Small intestine (tissue), 7 donors: ENCODE measurements at regions not wholly inside any gene's neighbourhood (a gene's known extent, or its start where the extent isn't known, plus 50 kb on each side); places are given as distances from the start of the nearest gene placed in this dataset.

Source experiments
- DNase-seq, 2 donors: peaks; one replicate each; pipeline versions ENCODE4 v3.0.0 to v3.0.0-alpha.2; 2013
- FAIRE-seq: peaks from 2 replicates; lab custom pipeline; 2012; peaks lifted over from hg19 to GRCh38; lab: Jason Lieb, UNC
- H3K27ac ChIP-seq, 3 donors: one replicate each; pipeline ENCODE4 v1.5.1; 2013; ENCODE audit warnings: low read length in 2 of 3, mild to moderate bottlenecking in 2 of 3, control low read depth in 1 of 3, inconsistent platforms in 1 of 3, low read depth in 1 of 3, moderate library complexity in 1 of 3
- H3K27me3 ChIP-seq, 3 donors: one replicate each; pipeline ENCODE4 v1.6.1; 2013; ENCODE audit warnings: low read length in 3 of 3, inconsistent platforms in 1 of 3; ENCODE audit not compliant: control insufficient read depth in 3 of 3, insufficient read depth in 3 of 3
- H3K36me3 ChIP-seq, 3 donors: one replicate each; pipeline ENCODE4 v1.6.1; 2013; ENCODE audit warnings: low read length in 3 of 3, inconsistent platforms in 1 of 3, low read depth in 1 of 3, mild to moderate bottlenecking in 1 of 3, moderate library complexity in 1 of 3; ENCODE audit not compliant: control insufficient read depth in 3 of 3, insufficient read depth in 2 of 3
- H3K4me1 ChIP-seq, 3 donors: one replicate each; pipeline ENCODE4 v1.6.1; 2013; ENCODE audit warnings: low read length in 2 of 3, inconsistent platforms in 1 of 3, low read depth in 1 of 3, mild to moderate bottlenecking in 1 of 3, moderate library complexity in 1 of 3; ENCODE audit not compliant: control insufficient read depth in 3 of 3, insufficient read depth in 2 of 3
- H3K4me3 ChIP-seq, 3 donors: one replicate each; pipeline ENCODE4 v1.5.1; 2013; ENCODE audit warnings: low read length in 3 of 3, control low read depth in 1 of 3, inconsistent platforms in 1 of 3, low read depth in 1 of 3, mild to moderate bottlenecking in 1 of 3, moderate library complexity in 1 of 3
- H3K9me3 ChIP-seq, 2 donors: one replicate each; pipeline ENCODE4 v1.6.1; 2013; ENCODE audit warnings: low read depth in 1 of 2, low read length in 1 of 2; ENCODE audit not compliant: control insufficient read depth in 2 of 2, insufficient read depth in 1 of 2
- WGBS, 3 donors: extraction: QIAGEN DNeasy Blood & Tissue Kit; methylation state at CpG; one replicate each; pipeline ENCODE4 v1.1.7; 2013; 5-methylcytosine and 5-hydroxymethylcytosine counted together
- donor health status: healthy with polysubstance abuse.
- donor health status: control.
- donor health status: control.
- donor health status: Bipolar disorder and iron deficiency.
- donor health status: healthy.

DNA sequence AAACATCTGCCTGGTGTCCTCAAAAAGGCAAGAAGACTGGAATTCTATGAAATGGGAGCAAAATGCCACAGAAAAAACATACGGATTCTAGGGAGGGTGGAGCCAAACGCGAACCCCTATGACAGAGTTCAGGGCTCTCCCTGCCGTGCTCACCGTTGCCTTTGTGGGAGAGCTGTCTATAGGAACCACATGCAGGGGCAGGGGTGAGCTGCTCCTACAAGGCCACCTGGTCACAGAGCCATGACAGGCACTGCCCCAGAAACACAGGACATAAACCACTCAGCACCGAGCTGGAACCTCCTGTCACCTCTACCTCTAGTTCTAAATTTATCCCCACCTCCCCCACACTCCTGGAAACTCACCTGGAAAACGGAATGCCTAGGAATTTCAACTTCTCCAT is 155.1 kb upstream of the ZNF32 start:
- no peaks in the 10 kb centered on the region for H3K27me3 ChIP-seq
- no peak overlapping the region for H3K27ac ChIP-seq
- H3K4me3 ChIP-seq: no peak overlapping the region
- no peaks in the 10 kb centered on the region for H3K4me1 ChIP-seq
- H3K36me3 ChIP-seq: no peaks in the 10 kb centered on the region
- no peak for DNase-seq
- WGBS, 3 donors: 64 to 78% (median 70%) methylated on average over 7 of the region's 7 CpGs
- FAIRE-seq: no peak
- no peaks in the 10 kb centered on the region for H3K9me3 ChIP-seq

DNA sequence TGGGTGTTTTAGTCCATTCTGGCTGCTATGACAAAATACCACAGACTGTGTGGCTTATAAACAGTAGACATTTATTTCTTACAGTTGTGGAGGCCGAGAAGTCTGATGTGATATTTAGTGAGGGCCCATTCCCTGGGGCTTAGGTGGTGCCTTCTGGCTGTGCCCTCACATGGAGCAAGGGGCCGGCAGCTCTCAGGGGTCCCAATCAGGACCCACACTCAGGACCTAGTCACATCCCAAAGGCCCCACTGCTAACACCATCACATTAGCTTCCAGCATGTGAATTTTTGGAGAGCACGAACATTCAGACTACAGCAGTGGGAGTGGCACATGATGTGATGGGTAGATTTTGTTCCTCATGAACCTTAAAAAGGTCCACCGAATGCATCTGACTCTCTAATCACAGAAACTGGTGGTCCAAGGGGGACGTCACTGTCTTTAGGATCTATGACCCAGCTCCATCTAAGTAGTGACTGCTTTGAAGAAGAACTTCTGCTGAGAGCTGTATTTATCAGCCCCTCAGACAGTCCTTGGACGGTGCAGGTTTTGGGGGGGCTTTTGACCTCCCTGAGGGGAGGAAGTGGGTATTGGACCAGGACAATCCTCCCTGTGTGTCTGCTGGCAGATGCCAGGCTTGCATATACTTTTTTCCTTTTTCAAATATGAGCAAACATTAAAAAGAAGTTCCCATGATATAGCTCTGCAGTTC is 154.5 kb upstream of the ZNF32 start:
- FAIRE-seq (no peak), DNase-seq (no peak)
- 87 to 90% (median 89%) methylated on average over 6 of the region's 6 CpGs for WGBS, 3 donors
- Histone ChIP-seq H3K27ac (no peak overlapping the region), H3K9me3 (no peaks in the 10 kb centered on the region), H3K4me1 (no peaks in the 10 kb centered on the region), H3K36me3 (no peaks in the 10 kb centered on the region), H3K27me3 (no peaks in the 10 kb centered on the region), H3K4me3 (no peak overlapping the region)

DNA sequence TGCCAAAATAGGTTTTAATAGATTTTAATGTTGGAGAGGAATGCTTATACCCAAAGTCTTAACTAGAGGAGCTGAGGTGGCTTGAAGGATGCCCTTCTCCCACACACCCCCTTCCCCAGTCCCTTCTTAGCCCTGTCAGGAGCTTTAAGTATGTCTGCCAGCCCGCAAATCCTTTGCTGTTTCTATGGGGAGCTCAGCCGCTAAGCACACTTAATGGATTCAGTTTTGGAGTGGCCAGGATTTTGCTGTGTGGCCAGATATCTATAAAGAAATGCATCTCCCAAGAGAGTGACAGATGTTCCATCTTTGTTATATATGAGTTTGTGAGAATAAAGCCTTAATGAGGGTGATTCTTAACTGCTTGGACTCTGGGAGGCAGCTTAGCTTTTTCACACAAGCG is 152.9 kb upstream of the ZNF32 start:
- Histone ChIP-seq H3K27ac (no peak overlapping the region), H3K4me3 (no peak overlapping the region), H3K4me1 (no peaks in the 10 kb centered on the region), H3K27me3 (peaks cover 0 to 2% (median 0%) of the 10 kb centered on the region in 3 donors), H3K36me3 (no peaks in the 10 kb centered on the region), H3K9me3 (no peaks in the 10 kb centered on the region)
- 86 to 96% (median 94%) methylated on average over 3 of the region's 3 CpGs for WGBS, 3 donors
- no peak for FAIRE-seq
- DNase-seq: no peak

DNA sequence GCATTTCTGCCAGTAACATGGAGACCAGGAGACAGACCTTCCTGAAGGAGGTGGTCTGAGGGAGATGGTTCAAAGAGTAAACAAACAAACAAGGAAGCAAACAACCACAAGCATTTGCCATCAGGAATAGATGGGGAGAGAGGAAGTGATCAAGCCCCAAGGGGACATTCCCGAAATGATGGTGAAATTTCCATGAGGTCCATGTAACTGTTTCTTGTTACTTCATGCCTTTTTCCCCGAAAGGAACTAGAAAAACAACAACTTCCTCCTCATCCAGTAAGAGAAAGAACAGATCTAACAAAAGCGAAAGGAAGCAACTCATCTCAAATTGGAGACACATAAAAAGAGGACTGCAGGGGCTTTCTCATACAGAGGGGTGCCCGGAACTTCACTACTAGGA is 152.5 kb upstream of the ZNF32 start:
- DNase-seq (no peak), FAIRE-seq (no peak)
- Histone ChIP-seq H3K4me3 (no peak overlapping the region), H3K36me3 (no peaks in the 10 kb centered on the region), H3K4me1 (no peaks in the 10 kb centered on the region), H3K27me3 (peaks cover 0 to 2% (median 0%) of the 10 kb centered on the region in 3 donors), H3K27ac (no peak overlapping the region), H3K9me3 (no peaks in the 10 kb centered on the region)
- WGBS, 3 donors: 73 to 80% (median 76%) methylated on average over 4 of the region's 4 CpGs

DNA sequence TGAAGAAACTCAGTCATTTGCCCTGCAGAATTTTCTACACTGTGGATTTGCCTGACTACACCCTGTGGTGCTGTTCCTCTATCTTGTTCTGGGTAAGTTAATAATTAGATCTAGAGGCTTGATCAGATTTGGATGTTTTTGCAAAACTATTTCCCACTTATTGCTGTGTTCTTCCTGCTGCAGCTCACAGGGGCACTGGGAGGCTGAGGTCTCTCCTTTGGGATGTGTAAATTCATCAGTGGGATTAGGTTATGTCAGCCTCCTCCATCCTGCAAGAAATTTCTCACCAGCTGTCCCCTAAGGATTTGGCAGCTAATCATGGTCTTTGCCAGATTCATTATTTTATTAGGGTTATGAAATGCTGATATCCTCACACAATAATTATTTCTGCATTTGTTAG is 148.1 kb upstream of the ZNF32 start:
- Histone ChIP-seq H3K4me1 (no peaks in the 10 kb centered on the region), H3K27ac (no peak overlapping the region), H3K27me3 (peaks cover 0 to 2% (median 0%) of the 10 kb centered on the region in 3 donors), H3K4me3 (no peak overlapping the region), H3K36me3 (no peaks in the 10 kb centered on the region), H3K9me3 (no peaks in the 10 kb centered on the region)
- DNase-seq (no peak), FAIRE-seq (no peak)

DNA sequence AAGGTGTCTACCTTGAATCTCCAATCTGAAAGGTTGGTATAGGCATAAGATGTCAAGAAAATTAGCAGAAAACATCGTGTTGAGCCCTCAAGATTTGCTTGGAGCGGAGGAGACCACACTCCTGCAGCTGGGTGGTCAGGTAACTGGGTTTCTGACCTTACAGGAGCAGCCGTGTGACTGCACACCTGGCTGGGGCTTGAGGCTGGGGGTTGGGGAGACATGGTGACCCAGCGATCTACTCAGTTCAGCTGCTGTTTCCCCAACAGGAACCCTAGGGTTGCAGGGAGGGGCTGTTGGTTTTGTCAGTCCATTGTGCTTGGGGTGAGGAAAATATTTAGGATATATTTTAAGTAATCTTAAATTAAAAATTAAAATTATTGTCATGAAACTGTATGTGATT is 147.0 kb upstream of the ZNF32 start:
- Histone ChIP-seq H3K27ac (no peak overlapping the region), H3K9me3 (no peaks in the 10 kb centered on the region), H3K27me3 (peaks cover 0 to 2% (median 0%) of the 10 kb centered on the region in 3 donors), H3K4me1 (no peaks in the 10 kb centered on the region), H3K4me3 (no peak overlapping the region), H3K36me3 (no peaks in the 10 kb centered on the region)
- no peak for DNase-seq
- no peak for FAIRE-seq
- WGBS, 3 donors: 81 to 86% (median 83%) methylated on average over 4 of the region's 4 CpGs

DNA sequence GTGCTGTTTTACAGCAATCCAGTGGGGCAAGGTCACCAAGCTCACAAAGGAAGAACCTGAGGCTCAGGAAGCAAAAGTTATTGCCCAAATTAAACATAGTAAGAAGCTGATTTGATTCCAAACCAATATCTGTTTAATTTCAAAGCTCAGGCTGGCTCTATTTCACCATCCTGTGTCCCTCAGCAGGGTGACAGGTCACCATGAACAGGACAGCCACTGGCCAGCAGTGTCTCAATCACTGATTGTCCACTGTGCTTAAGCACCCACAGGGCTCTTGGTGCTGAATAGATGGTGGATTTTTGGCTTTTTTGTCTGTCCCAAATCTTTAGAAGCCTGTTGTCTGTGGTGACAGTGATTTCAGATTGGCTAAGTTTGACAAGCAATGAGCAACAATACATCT is 146.4 kb upstream of the ZNF32 start:
- Histone ChIP-seq H3K27ac (no peak overlapping the region), H3K4me1 (no peaks in the 10 kb centered on the region), H3K9me3 (no peaks in the 10 kb centered on the region), H3K36me3 (no peaks in the 10 kb centered on the region), H3K4me3 (no peak overlapping the region), H3K27me3 (peaks cover 0 to 2% (median 0%) of the 10 kb centered on the region in 3 donors)
- FAIRE-seq (no peak), DNase-seq (no peak)

DNA sequence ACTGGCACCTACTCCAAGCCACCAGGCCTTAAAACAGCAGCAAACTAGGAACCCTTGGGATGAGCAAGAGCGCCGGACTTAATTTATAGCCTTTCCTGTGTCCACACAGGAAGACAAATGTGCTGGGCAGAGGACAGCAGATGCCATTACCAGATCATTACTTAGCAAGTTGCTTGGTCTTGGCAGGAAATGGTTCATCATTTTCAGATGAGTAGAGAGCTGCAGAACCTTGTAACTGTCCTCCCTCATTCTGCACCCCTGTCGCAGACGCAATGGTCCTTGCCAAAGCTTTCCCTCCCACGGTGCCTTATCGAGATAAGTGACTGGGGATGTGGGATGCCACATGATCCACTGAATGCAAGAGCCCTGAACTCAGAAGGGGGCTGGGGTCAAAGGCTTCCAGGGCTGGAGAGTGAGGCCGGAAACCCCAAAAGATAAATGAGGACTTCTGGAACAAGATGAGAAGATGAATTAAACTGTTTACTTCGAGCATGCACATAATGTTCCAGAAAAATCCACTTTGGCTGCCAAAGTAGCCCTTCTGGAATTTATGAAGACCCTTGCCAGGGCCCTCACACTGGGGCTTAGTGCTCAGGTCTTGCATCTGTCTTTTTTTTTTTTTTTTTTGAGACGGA is 145.6 kb upstream of the ZNF32 start:
- FAIRE-seq: no peak
- Histone ChIP-seq H3K4me1 (no peaks in the 10 kb centered on the region), H3K4me3 (no peak overlapping the region), H3K27ac (no peak overlapping the region), H3K36me3 (no peaks in the 10 kb centered on the region), H3K9me3 (no peaks in the 10 kb centered on the region), H3K27me3 (peaks cover 0 to 2% (median 0%) of the 10 kb centered on the region in 3 donors)
- 73 to 88% (median 86%) methylated on average over 8 to 9 of the region's 9 CpGs for WGBS, 3 donors
- no peak for DNase-seq
